Activated CD4-positive, alpha-beta T cell treated with anti-CD3 and anti-CD28 coated beads, Interleukin-2, amount 50 U/mL, for 48 hours (primary cell): ENCODE measurements at regions not wholly inside any gene's neighbourhood (a gene's known extent, or its start where the extent isn't known, plus 50 kb on each side); places are given as distances from the start of the nearest gene placed in this dataset.
"Not testable (repeated sequence)": the region's sequence is repeated elsewhere in the genome, so short reads cannot be mapped to it uniquely, and the experiment has no call there.

Experiments
- DNase-seq, 2 experiments: peaks; one replicate each; pipeline ENCODE4 v3.0.0-alpha.2; 2020

GRCh38 chr4:160370046-160370445 is 1267.2 kb downstream of the RAPGEF2 start:
- no peak for DNase-seq

DNA sequence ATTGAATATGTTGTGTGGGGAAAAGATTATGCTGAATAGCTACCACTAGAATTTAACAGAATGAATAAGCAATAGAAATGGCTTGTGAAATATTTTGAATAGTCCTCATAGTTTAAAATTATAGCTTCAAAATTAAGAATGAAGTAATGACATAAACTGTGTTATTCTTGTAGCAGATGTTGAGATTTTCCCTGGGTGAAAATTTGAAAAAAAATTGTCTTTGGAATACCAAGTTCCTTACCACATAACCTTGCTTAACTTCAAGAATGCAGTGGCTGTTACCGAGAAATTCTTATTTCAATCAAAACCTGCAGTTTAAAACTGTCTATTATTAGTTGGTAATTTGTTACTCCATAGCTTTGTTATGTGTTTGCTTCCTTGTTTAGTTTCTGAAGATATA is 1268.6 kb downstream of the RAPGEF2 start:
- DNase-seq, result no peak

GRCh38 chr4:160372390-160372789 is 1269.5 kb downstream of the RAPGEF2 start:
- DNase-seq, result no peak

DNA sequence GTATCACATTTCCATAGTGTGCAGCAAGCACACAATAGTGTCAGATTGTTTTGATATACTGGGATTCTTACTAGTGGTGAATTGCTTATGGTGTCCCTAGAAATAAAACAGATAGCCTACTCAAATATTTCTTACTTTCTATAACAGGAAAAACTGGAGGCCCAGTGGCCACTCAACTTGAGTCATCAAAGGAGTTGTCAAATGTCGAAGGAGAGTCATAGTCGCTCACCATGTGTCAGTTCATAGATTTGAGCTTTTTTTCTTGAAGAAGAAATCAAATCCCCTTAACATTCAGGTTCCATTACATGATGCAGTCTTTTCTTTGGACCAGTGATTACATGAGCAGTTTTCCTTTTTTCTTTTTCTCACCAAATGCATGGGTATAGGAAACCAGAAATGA is 1271.0 kb downstream of the RAPGEF2 start:
- no peak for DNase-seq

DNA sequence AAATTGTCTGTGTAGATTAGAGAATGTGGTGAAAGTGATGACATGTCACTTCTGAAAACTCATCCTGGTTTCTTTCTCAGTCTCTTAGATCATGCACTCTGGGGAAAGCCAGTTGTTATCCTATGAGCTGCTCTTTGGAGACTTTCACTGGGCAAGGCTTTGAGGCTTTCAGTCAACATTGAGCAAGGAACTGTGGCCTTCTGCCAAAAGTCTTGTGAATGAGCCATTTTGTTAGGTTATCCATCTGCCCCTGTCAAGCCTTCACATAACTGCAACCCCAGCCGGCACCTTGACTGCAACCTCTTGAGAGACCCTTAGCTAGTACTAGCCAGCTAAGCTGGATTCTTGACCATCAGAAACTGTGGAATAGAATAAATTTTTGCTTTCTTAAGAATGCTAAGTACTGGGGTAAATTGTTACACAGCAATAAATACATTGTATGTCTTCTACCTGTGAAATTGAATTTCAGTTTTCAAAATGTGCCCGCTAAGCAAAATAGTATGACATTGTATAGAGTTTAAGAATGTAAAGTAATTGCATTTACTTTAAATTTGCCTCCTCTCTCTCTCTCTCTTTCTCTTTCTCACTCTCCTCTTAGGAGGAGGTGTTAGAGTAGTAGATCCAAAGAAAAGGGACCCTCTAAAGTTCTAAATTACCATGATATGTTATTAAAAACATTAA is 1273.0 kb downstream of the RAPGEF2 start:
- DNase-seq, result no peak

DNA sequence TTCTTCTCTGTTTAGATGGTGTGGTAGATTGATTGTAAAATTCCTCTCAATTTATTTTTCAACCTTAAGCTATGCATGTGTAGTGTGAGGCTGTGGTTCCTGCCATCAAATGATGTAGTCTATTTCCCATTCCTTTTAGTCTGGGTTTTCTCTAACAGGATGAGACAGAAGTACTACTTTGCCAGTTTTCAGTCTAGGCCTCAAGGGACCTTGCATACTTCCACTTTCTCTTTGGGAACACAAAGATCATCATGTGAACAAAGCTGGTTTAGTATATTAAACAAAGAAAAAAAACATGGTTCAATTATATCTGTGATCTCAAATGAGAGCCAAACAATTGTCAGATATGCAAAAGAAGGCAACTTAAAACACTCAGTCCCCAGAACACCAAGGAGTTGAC is 1284.0 kb downstream of the RAPGEF2 start:
- no peak for DNase-seq

DNA sequence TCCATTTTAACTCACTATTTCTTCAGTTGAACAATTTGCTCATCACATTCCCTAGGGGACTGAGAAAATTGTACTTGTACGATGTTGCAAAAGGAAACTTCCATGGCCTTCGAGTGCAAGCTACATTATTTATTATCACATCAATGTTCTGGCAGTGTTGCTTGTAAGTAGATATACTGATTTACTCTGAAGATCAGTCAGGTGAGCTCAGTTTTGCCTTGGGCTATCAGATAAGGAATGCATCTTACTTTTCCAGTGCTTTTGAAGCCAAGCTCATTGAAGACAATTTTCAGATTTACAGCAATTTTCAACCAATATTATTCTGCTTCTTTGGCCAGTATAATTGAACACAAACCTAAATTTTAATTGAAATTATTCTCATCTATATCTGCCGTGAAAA is 1296.9 kb downstream of the RAPGEF2 start:
- no peak for DNase-seq

GRCh38 chr4:160403081-160403480 is 1300.2 kb downstream of the RAPGEF2 start:
- no peak for DNase-seq

- no peak for DNase-seq
These were observed 1303.5 kb downstream of the RAPGEF2 start for GRCh38 chr4:160406263-160406825.

DNA sequence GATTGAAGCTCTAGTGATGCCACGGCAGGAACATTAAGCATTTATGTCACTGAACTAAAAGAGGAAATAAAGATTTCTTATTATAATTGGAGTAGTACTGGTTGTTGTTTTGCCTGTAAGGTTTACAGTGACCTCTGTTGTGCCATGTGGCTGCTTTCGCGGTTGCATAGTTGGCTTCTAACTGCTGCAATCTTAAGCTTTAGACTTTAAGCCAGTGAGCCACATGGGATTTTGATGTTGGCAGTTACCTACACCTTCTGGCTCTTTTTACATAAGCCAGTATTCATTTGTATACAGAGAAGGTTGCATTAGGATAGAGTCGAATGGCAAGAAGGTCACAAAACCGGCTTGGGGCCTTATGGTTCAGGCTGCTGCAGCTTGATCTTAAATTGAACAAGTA is 1311.6 kb downstream of the RAPGEF2 start:
- no peak for DNase-seq

GRCh38 chr4:160423879-160424451 is 1321.1 kb downstream of the RAPGEF2 start:
- DNase-seq, result no peak

DNA sequence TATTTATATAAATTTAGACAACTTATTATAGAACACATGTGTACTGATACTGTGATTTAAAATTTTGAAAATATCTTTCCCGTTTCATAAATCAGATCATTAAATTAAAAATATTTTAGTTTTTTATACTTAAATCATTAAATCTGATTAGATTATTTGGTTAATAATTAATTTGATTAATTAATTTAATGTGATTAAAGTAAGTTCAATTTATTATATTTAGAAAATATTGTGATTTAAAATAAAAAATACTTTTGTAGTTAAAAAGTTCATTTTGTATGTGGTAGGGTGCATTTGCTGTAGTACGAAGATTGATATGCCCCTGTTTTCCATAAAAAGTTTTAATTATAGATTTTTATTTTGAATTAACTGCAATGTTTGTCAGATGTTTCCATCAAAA is 1323.4 kb downstream of the RAPGEF2 start:
- no peak for DNase-seq

GRCh38 chr4:160450876-160451275 is 1348.0 kb downstream of the RAPGEF2 start:
- DNase-seq, result no peak

DNA sequence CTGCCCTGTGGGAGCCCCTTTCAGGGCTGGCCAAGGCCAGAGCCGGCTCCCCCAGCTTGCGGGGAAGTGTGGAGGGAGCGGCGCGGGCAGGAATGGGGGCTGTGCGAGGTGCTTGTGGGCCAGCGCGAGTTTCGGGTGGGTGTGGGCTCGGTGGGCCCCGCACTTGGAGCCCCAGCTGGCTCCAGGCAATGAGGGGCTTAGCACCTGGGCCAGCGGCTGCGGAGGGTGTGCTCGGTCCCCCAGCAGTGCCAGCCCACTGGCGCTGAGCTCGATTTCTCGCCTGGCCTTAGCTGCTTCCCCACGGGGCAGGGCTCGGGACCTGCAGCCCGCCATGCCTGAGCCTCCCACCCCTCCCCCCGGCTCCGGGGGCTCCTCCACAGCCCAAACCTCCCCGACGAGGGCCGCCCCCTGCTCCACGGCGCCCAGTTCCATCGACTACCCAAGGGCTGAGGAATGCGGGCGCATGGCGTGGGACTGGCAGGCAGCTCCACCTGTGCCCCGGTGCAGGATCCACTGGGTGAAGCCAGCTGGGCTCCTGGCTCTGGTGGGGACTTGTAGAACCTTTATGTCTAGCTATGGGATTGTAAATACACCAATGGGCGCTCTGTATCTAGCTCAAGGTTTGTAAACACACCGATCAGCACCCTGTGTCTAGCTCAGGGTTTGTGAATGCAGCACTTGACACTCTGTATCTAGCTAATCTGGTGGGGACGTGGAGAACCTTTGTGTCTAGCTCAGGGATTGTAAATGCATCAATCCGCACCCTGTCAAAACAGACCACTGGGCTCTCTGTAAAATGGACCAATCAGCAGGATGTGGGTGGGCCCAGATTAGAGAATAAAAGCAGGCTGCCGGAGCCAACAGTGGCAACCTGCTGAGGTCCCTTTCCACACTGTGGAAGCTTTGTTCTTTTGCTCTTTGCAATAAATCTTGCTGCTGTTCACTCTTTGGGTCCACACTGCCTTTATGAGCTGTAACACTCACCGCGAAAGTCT is 1379.1 kb downstream of the RAPGEF2 start:
- not testable (repeated sequence) for DNase-seq

- no peak for DNase-seq
These were observed 1382.3 kb downstream of the RAPGEF2 start for GRCh38 chr4:160485071-160485687.

GRCh38 chr4:160492181-160492580 is 1389.3 kb downstream of the RAPGEF2 start:
- no peak for DNase-seq

DNA sequence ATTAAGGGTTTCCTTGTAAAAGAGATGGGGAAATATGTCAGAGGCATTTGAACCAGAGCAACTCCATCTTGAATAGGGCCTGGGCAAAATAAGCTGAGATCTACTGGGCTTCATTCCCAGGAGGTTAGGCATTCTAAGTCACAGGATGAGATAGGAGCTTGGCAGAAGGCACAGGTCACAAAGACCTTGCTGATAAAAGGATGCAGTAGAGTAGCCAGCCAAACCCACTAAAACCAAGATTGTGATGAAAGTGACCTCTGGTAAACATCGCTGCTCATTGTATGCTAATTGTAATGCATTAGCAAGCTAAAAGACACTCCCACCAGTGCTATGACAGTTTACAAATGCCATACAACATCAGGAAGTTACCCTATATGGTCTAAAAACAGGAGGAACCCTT is 1390.3 kb downstream of the RAPGEF2 start:
- no peak for DNase-seq

DNA sequence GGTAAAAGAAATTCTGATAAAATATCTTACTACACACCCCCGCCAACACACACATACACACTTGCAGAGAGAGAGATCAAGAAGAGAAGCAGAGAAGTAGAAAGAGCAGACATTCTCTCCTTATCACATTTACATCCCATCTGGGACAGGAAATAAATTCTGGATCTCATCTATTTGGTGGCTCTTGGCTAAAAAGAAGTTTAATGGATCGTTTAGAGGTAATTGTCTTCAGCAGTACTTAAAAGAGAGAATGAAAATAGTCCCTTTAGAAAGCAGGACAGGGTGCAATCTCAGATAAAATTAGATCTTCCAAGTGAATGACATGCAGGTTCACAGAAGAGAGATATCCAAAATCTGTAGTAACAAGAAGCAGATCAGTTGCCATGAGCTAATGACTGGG is 1392.5 kb downstream of the RAPGEF2 start:
- DNase-seq, result no peak

GRCh38 chr4:160498211-160498610 is 1395.3 kb downstream of the RAPGEF2 start:
- no peak for DNase-seq

GRCh38 chr4:160505724-160506123 is 1402.8 kb downstream of the RAPGEF2 start:
- no peak for DNase-seq

- no peak for DNase-seq
These were observed 1408.0 kb downstream of the RAPGEF2 start for GRCh38 chr4:160510928-160511327.

GRCh38 chr4:160514126-160514525 is 1411.2 kb downstream of the RAPGEF2 start:
- DNase-seq, result no peak

- DNase-seq, result no peak
These were observed 1420.4 kb downstream of the RAPGEF2 start for GRCh38 chr4:160523231-160523630.
